ENCODE measurements at regions not wholly inside any gene's neighbourhood (a gene's known extent, or its start where the extent isn't known, plus 50 kb on each side); places are given as distances from the start of the nearest gene placed in this dataset.

GRCh38 chr19:32241932-32242710 lies 103.3 kb upstream of the ZNF507 start:
- Histone ChIP-seq H3K27ac (no peak overlapping the region), H3K9me2 (replicated peaks; ENCODE audit: insufficient read depth) (no peaks in the 10 kb centered on the region), H4K20me1 (ENCODE audit: insufficient read depth, poor library complexity, severe bottlenecking) (no peaks in the 10 kb centered on the region), H3K27me3 (peaks cover 6% of the 10 kb centered on the region), H3K4me1 (ENCODE audit: insufficient read depth) (peaks cover 3% of the 10 kb centered on the region), H3K36me3 (replicated peaks; ENCODE audit: insufficient read depth, low read depth) (no peaks in the 10 kb centered on the region), H3K4me3 (no peak overlapping the region), H3K9me3 (ENCODE audit: low read depth) (no peaks in the 10 kb centered on the region), H2AFZ (no peak overlapping the region), H3K4me2 (no peak overlapping the region), H3K79me2 (no peaks in the 10 kb centered on the region)
- 69% methylated on average over 21 of the region's 21 CpGs for WGBS (ENCODE audit: low lambda C conversion rate, missing lambda C conversion rate)
- DNase-seq (ENCODE audit: low spot score) = no peak
- TF ChIP-seq CTCF (IDR thresholded peaks at IDR 0.05; ENCODE audit: poor library complexity) (no peak), EZH2phosphoT487 (IDR thresholded peaks at IDR 0.05; ENCODE audit: low read depth, severe bottlenecking, unreplicated experiment) (no peak), EZH2 (IDR thresholded peaks at IDR 0.05; ENCODE audit: borderline replicate concordance) (no peak)

GRCh38 chr19:32246006-32246405 lies 99.4 kb upstream of the ZNF507 start:
- Histone ChIP-seq H4K20me1 (ENCODE audit: insufficient read depth, poor library complexity, severe bottlenecking) (no peaks in the 10 kb centered on the region), H3K4me1 (ENCODE audit: insufficient read depth) (peaks cover 3% of the 10 kb centered on the region), H3K27ac (no peak overlapping the region), H3K79me2 (no peaks in the 10 kb centered on the region), H3K4me3 (no peak overlapping the region), H3K9me2 (replicated peaks; ENCODE audit: insufficient read depth) (no peaks in the 10 kb centered on the region), H3K27me3 (peaks cover 30% of the 10 kb centered on the region), H3K9me3 (ENCODE audit: low read depth) (no peaks in the 10 kb centered on the region), H2AFZ (no peak overlapping the region), H3K4me2 (no peak overlapping the region), H3K36me3 (replicated peaks; ENCODE audit: insufficient read depth, low read depth) (no peaks in the 10 kb centered on the region)
- DNase-seq (ENCODE audit: low spot score) = no peak
- WGBS (ENCODE audit: low lambda C conversion rate, missing lambda C conversion rate) = 11% methylated on average over 5 of the region's 5 CpGs
- TF ChIP-seq CTCF (IDR thresholded peaks at IDR 0.05; ENCODE audit: poor library complexity) (no peak), EZH2 (IDR thresholded peaks at IDR 0.05; ENCODE audit: borderline replicate concordance) (no peak), EZH2phosphoT487 (IDR thresholded peaks at IDR 0.05; ENCODE audit: low read depth, severe bottlenecking, unreplicated experiment) (no peak)

DNA sequence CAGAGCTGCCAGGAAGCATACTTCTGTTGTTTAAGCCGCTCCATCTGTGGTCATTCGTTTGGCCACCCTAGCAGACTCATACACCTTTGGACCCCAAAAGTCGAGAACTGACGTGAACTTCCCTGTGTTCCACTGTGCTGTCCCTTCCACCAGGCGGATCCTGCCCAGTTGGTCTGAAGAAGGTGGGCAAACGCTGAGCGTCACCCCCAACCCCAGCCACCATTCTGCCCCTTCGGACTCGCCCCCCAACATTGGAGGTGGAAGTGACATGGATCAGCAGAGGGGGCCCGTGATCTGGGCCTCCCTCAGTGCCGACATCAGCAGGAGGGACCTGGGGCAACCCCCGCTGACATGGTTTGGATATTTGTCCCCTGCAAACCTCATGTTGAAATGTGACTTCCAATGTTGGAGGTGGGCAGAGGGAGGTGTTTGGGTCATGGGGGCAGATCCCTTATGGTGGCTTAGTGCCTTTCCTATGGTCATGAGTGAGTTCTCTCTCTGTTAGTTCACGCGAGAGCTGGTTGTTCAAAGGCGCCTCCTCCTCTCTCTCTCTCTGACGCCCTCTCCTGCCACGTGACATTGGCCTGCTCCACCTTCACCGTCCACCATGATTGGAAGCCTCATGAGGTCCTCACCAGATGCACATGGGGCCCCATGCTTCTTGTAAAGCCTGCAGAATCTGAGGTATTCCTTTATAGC lies 93.6 kb upstream of the ZNF507 start:
- no peak for DNase-seq (ENCODE audit: low spot score)
- TF ChIP-seq EZH2phosphoT487 (IDR thresholded peaks at IDR 0.05; ENCODE audit: low read depth, severe bottlenecking, unreplicated experiment) (no peak), CTCF (IDR thresholded peaks at IDR 0.05; ENCODE audit: poor library complexity) (no peak), EZH2 (IDR thresholded peaks at IDR 0.05; ENCODE audit: borderline replicate concordance) (no peak)
- Histone ChIP-seq H3K9me2 (replicated peaks; ENCODE audit: insufficient read depth) (no peaks in the 10 kb centered on the region), H3K79me2 (no peaks in the 10 kb centered on the region), H4K20me1 (ENCODE audit: insufficient read depth, poor library complexity, severe bottlenecking) (no peaks in the 10 kb centered on the region), H3K4me3 (no peak overlapping the region), H3K36me3 (replicated peaks; ENCODE audit: insufficient read depth, low read depth) (no peaks in the 10 kb centered on the region), H3K4me2 (no peak overlapping the region), H3K27me3 (peaks cover 24% of the 10 kb centered on the region), H2AFZ (no peak overlapping the region), H3K4me1 (ENCODE audit: insufficient read depth) (no peaks in the 10 kb centered on the region), H3K27ac (no peak overlapping the region), H3K9me3 (ENCODE audit: low read depth) (no peaks in the 10 kb centered on the region)
- WGBS (ENCODE audit: low lambda C conversion rate, missing lambda C conversion rate) = 95% methylated on average over 18 of the region's 18 CpGs
